Loucy (cell line): ENCODE measurements at regions not wholly inside any gene's neighbourhood (a gene's known extent, or its start where the extent isn't known, plus 50 kb on each side); places are given as distances from the start of the nearest gene placed in this dataset.

Experiments used
- EZH2phosphoT487 ChIP-seq: fragments of 200-600 bp; IDR thresholded peaks from 2 replicates; pipeline ENCODE4 v1.6.1; 2018; ENCODE audit warnings: antibody characterized with exemption, mild to moderate bottlenecking, moderate library complexity, borderline replicate concordance
- TF ChIP-seq, protein P1 (sequence below): fragments of 200-600 bp; sonication (generic); conservative IDR thresholded peaks from 2 replicates; pipeline ENCODE4 v1.5.1; 2014; ENCODE audit warnings: mild to moderate bottlenecking, antibody characterized with exemption, low read length

DNA sequence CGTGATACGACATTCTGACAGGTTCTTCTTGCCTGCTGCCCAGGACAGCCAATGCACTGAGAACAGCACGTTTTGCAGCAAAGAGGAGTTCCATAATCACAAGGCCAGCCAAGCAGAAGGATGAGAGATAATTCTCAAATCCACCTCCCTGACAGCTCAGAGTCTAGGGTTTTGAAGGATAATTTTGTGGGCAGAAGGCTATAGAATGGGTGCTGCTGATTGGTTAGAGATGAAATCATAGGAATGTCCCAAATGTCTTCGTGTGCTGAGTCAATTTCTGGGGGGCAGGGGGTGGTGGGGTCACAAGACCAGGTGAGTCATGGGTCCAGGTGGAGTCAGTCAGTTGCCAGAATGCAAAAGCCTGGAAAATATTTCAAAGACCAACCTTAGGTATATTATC lies 175.5 kb upstream of the SLC30A5 start:
- TF ChIP-seq, protein P1, sequence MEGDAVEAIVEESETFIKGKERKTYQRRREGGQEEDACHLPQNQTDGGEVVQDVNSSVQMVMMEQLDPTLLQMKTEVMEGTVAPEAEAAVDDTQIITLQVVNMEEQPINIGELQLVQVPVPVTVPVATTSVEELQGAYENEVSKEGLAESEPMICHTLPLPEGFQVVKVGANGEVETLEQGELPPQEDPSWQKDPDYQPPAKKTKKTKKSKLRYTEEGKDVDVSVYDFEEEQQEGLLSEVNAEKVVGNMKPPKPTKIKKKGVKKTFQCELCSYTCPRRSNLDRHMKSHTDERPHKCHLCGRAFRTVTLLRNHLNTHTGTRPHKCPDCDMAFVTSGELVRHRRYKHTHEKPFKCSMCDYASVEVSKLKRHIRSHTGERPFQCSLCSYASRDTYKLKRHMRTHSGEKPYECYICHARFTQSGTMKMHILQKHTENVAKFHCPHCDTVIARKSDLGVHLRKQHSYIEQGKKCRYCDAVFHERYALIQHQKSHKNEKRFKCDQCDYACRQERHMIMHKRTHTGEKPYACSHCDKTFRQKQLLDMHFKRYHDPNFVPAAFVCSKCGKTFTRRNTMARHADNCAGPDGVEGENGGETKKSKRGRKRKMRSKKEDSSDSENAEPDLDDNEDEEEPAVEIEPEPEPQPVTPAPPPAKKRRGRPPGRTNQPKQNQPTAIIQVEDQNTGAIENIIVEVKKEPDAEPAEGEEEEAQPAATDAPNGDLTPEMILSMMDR: no peak
- TF ChIP-seq EZH2phosphoT487: no peak
